Smooth muscle cell (in vitro differentiated cells): ENCODE measurements at regions not wholly inside any gene's neighbourhood (a gene's known extent, or its start where the extent isn't known, plus 50 kb on each side); places are given as distances from the start of the nearest gene placed in this dataset.

Source experiments
- DNase-seq: peaks from one replicate; lab custom pipeline; 2025; ENCODE audit not compliant: unreplicated experiment; lab: John Stamatoyannopoulos, UW
- H2AFZ ChIP-seq: fragments of 200-600 bp; sonication (generic); 2 replicates; pipeline ENCODE4 v1.6.0; 2016; ENCODE audit warnings: antibody characterized with exemption, low read depth, mild to moderate bottlenecking
- H3F3A ChIP-seq: fragments of 200-600 bp; sonication (generic); 2 replicates; pipeline ENCODE4 v1.6.0; 2017; ENCODE audit warnings: antibody characterized with exemption, low read depth
- H3K27ac ChIP-seq: fragments of 200-600 bp; sonication (generic); 2 replicates; pipeline ENCODE4 v1.5.1; 2016; ENCODE audit warnings: low read depth, mild to moderate bottlenecking
- H3K27me3 ChIP-seq: fragments of 200-600 bp; sonication (generic); 2 replicates; pipeline ENCODE4 v1.6.1; 2016; ENCODE audit warnings: low read depth, mild to moderate bottlenecking
- H3K36me3 ChIP-seq: fragments of 200-600 bp; sonication (generic); 2 replicates; pipeline ENCODE4 v1.5.1; 2016; ENCODE audit warnings: low read depth
- H3K4me1 ChIP-seq: fragments of 200-600 bp; sonication (generic); 2 replicates; pipeline ENCODE4 v1.5.1; 2016; ENCODE audit warnings: low read depth
- H3K4me2 ChIP-seq: fragments of 200-600 bp; sonication (generic); 2 replicates; pipeline ENCODE4 v1.6.0; 2016; ENCODE audit warnings: mild to moderate bottlenecking
- H3K4me3 ChIP-seq: fragments of 200-600 bp; sonication (generic); 2 replicates; pipeline ENCODE4 v1.5.1; 2016; ENCODE audit warnings: mild to moderate bottlenecking
- H3K79me2 ChIP-seq: fragments of 200-600 bp; sonication (generic); 2 replicates; pipeline ENCODE4 v1.6.0; 2016; ENCODE audit warnings: low read depth, mild to moderate bottlenecking
- H3K9ac ChIP-seq: fragments of 200-600 bp; sonication (generic); 2 replicates; pipeline ENCODE4 v1.6.0; 2016; ENCODE audit warnings: low read depth
- H3K9me3 ChIP-seq: fragments of 200-600 bp; sonication (generic); replicated peaks from 2 replicates; pipeline ENCODE4 v1.5.1; 2016; ENCODE audit warnings: low read depth
- H4K20me1 ChIP-seq: fragments of 200-600 bp; sonication (generic); 2 replicates; pipeline ENCODE4 v1.6.0; 2016; ENCODE audit warnings: low read depth
- whole genome bisulfite sequencing: methylation state at CpG from one replicate; pipeline ENCODE4 v1.1.7; 2016; ENCODE audit warnings: low lambda C conversion rate; 5-methylcytosine and 5-hydroxymethylcytosine counted together
- TF ChIP-seq, protein P1 (sequence below): fragments of 200-600 bp; sonication (generic); IDR thresholded peaks from 2 replicates; pipeline ENCODE4 v1.5.1; 2017; ENCODE audit warnings: borderline replicate concordance, mild to moderate bottlenecking, antibody characterized with exemption; ENCODE audit not compliant: insufficient read depth, poor library complexity, severe bottlenecking

DNA sequence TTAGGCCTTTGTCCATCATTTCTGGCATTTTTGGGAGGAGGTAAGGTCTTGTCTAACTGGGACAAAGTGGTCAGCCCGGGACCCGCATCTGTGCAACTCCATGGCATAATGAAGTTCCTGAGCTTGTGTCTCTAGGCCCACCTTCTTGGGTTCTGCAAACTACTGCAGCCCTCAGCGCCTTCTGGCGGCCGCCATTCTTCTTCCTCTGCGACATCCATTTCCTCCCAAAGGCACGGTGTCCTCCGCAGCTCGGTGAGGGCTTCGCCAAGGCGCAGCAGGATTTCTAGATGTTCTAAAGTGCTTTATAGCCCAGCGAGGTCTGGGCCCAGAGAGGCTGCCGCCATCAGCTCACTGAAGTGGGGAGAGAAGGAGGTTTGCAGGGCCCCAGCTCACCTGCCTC, 134.4 kb upstream of the OR4E1 start:
- no peaks in the 10 kb centered on the region for H4K20me1 ChIP-seq
- H3K4me1 ChIP-seq = no peaks in the 10 kb centered on the region
- TF ChIP-seq, protein P1, sequence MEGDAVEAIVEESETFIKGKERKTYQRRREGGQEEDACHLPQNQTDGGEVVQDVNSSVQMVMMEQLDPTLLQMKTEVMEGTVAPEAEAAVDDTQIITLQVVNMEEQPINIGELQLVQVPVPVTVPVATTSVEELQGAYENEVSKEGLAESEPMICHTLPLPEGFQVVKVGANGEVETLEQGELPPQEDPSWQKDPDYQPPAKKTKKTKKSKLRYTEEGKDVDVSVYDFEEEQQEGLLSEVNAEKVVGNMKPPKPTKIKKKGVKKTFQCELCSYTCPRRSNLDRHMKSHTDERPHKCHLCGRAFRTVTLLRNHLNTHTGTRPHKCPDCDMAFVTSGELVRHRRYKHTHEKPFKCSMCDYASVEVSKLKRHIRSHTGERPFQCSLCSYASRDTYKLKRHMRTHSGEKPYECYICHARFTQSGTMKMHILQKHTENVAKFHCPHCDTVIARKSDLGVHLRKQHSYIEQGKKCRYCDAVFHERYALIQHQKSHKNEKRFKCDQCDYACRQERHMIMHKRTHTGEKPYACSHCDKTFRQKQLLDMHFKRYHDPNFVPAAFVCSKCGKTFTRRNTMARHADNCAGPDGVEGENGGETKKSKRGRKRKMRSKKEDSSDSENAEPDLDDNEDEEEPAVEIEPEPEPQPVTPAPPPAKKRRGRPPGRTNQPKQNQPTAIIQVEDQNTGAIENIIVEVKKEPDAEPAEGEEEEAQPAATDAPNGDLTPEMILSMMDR = no peak
- no peak overlapping the region for H3K4me3 ChIP-seq
- H3K27me3 ChIP-seq = no peaks in the 10 kb centered on the region
- H3K9ac ChIP-seq = no peak overlapping the region
- WGBS = 73% methylated on average over 13 of the region's 13 CpGs
- H2AFZ ChIP-seq = no peak overlapping the region
- no peaks in the 10 kb centered on the region for H3K79me2 ChIP-seq
- no peaks in the 10 kb centered on the region for H3K9me3 ChIP-seq
- DNase-seq = no peak
- H3K27ac ChIP-seq = no peak overlapping the region
- no peaks in the 10 kb centered on the region for H3K36me3 ChIP-seq
- H3K4me2 ChIP-seq = no peak overlapping the region
- no peaks in the 10 kb centered on the region for H3F3A ChIP-seq

DNA sequence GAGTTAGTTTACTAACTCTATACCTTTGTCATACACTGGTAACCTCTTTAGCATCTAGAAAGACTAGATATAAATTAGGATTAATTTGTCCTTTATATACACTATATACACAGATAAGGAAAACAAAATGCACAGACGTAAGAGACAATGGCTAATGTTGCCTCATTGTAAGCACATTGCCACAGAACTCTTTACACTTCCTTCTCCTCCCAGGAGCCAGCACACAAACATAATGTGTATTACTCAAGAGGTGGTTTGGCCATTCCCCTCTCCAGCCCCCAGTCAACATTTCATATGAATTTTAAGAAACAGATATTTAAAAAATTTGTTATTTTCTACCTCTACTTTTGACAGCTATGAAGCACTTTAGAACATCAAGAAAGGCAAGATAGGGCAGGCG, 131.4 kb upstream of the OR4E1 start:
- no peak overlapping the region for H3K4me3 ChIP-seq
- H3K79me2 ChIP-seq = no peaks in the 10 kb centered on the region
- no peaks in the 10 kb centered on the region for H3K4me1 ChIP-seq
- no peaks in the 10 kb centered on the region for H3K9me3 ChIP-seq
- no peaks in the 10 kb centered on the region for H4K20me1 ChIP-seq
- no peak overlapping the region for H3K27ac ChIP-seq
- no peaks in the 10 kb centered on the region for H3K36me3 ChIP-seq
- no peak overlapping the region for H3K9ac ChIP-seq
- DNase-seq = no peak
- 89% methylated on average over 2 of the region's 2 CpGs for WGBS
- TF ChIP-seq, protein P1 = no peak
- no peaks in the 10 kb centered on the region for H3K27me3 ChIP-seq
- no peaks in the 10 kb centered on the region for H3F3A ChIP-seq
- H2AFZ ChIP-seq = no peak overlapping the region
- no peak overlapping the region for H3K4me2 ChIP-seq

DNA sequence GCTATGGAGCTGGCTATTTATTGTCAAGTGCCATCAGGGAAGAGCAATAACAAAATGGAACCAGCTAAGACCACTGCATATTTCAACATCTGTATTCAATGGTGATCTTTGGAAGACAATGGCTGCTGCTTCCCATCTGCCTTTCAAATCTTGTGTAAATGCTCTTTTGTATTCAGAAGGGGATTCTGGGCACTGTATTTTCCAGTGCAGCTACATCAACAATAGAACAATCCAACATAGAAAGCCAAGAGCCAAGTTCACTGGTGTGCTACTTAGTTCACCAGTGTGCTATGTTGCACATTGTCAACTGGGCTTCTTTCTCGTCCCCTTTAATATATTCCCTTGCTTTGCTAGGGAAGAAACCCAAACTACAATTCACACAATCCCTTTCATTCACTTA, 128.8 kb upstream of the OR4E1 start:
- no peaks in the 10 kb centered on the region for H3K79me2 ChIP-seq
- H3K4me3 ChIP-seq = no peak overlapping the region
- H3K27ac ChIP-seq = no peak overlapping the region
- 69% methylated on average over 1 of the region's 1 CpG for WGBS
- no peak overlapping the region for H3K9ac ChIP-seq
- H3K9me3 ChIP-seq = no peaks in the 10 kb centered on the region
- no peaks in the 10 kb centered on the region for H3K36me3 ChIP-seq
- H2AFZ ChIP-seq = no peak overlapping the region
- DNase-seq = no peak
- H3K4me1 ChIP-seq = no peaks in the 10 kb centered on the region
- H3K27me3 ChIP-seq = no peaks in the 10 kb centered on the region
- H3K4me2 ChIP-seq = no peak overlapping the region
- no peaks in the 10 kb centered on the region for H3F3A ChIP-seq
- no peaks in the 10 kb centered on the region for H4K20me1 ChIP-seq
- TF ChIP-seq, protein P1 = no peak

DNA sequence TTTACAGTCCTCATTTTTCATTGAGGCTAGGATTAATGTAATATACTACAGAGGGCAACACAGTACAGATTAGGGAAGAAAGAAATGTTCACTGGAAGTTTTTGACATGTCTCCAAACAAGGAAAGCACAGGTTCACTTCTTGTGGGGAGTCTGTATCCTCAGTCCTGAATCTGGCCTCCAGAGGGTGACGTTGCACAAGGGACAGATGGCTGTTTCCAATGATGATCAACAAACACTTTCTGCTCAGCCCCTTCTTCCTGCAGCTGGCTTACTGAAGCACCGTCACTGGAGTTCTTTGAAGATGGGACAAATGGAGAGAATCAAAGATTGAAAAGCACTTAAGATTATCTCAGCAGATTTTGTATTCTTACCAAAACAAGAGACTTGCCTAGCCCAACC, 123.3 kb upstream of the OR4E1 start:
- 56% methylated on average over 2 of the region's 2 CpGs for WGBS
- Histone ChIP-seq H3K27me3 (no peaks in the 10 kb centered on the region), H3K27ac (no peak overlapping the region), H2AFZ (no peak overlapping the region), H3K9me3 (no peaks in the 10 kb centered on the region), H3K9ac (no peak overlapping the region), H3K79me2 (no peaks in the 10 kb centered on the region), H3K4me3 (no peak overlapping the region), H3K4me1 (no peaks in the 10 kb centered on the region), H4K20me1 (no peaks in the 10 kb centered on the region), H3F3A (no peaks in the 10 kb centered on the region), H3K4me2 (no peak overlapping the region), H3K36me3 (no peaks in the 10 kb centered on the region)
- TF ChIP-seq, protein P1 = no peak
- no peak for DNase-seq
